Glutamatergic neuron (in vitro differentiated cells): ENCODE measurements at regions not wholly inside any gene's neighbourhood (a gene's known extent, or its start where the extent isn't known, plus 50 kb on each side); places are given as distances from the start of the nearest gene placed in this dataset.
A peak's percentile ranks its signal among the peaks of the same experiment; 100 is the strongest.

Experiments
- DNase-seq: peaks from one replicate; pipeline ENCODE4 v3.0.0; 2022
- H3K27ac Mint-ChIP-seq: one replicate; pipeline ENCODE4 v1.8.0; 2020; ENCODE audit warnings: mild to moderate bottlenecking, mixed read lengths, inconsistent platforms; ENCODE audit not compliant: unreplicated experiment
- H3K27me3 Mint-ChIP-seq: one replicate; pipeline ENCODE4 v1.8.0; 2020; ENCODE audit warnings: mild to moderate bottlenecking, moderate library complexity, mixed read lengths, inconsistent platforms; ENCODE audit not compliant: unreplicated experiment
- H3K36me3 Mint-ChIP-seq: one replicate; pipeline ENCODE4 v1.8.0; 2020; ENCODE audit warnings: mild to moderate bottlenecking, mixed read lengths, inconsistent platforms; ENCODE audit not compliant: unreplicated experiment
- H3K4me1 Mint-ChIP-seq: one replicate; pipeline ENCODE4 v1.8.0; 2020; ENCODE audit warnings: mild to moderate bottlenecking, low read depth, mixed read lengths, inconsistent platforms; ENCODE audit not compliant: unreplicated experiment
- H3K4me3 Mint-ChIP-seq: one replicate; pipeline ENCODE4 v1.8.0; 2020; ENCODE audit warnings: mild to moderate bottlenecking, mixed read lengths, inconsistent platforms; ENCODE audit not compliant: unreplicated experiment
- H3K9me3 Mint-ChIP-seq: one replicate; pipeline ENCODE4 v1.8.0; 2020; ENCODE audit warnings: mild to moderate bottlenecking, moderate library complexity, mixed read lengths, inconsistent platforms; ENCODE audit not compliant: unreplicated experiment
- TF ChIP-seq, protein P1 (sequence below): fragments of 200-600 bp; sonication (generic); IDR thresholded peaks from one replicate; pipeline ENCODE4 v1.5.0; 2021; ENCODE audit not compliant: partially characterized antibody, unreplicated experiment

DNA sequence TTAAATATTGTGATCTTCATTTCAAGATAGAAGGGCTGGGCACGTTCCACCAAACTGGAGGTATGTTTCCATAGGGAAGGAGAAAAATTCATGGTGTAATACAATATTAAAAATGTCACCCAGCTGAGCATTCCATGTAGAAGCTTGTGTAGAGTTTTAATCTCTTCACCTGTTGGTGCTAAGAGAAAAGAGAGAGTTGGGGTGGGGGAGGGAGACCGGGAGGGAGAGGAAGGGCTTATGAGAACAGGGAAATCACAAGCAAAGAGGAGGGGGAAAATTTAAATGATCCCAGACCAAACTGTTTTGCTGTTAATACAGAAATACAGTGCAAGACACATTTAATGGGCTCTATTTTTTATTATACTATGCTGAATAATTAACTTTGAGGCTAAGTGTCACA is 345.8 kb downstream of the ZNF536 start:
- Mint-ChIP-seq H3K27me3 (peaks cover 7% of the 10 kb centered on the region), H3K4me1 (peaks cover 13% of the 10 kb centered on the region), H3K36me3 (no peaks in the 10 kb centered on the region), H3K9me3 (peaks cover 2% of the 10 kb centered on the region), H3K4me3 (no peak overlapping the region), H3K27ac (no peak overlapping the region)
- DNase-seq, result no peak
- TF ChIP-seq, protein P1, sequence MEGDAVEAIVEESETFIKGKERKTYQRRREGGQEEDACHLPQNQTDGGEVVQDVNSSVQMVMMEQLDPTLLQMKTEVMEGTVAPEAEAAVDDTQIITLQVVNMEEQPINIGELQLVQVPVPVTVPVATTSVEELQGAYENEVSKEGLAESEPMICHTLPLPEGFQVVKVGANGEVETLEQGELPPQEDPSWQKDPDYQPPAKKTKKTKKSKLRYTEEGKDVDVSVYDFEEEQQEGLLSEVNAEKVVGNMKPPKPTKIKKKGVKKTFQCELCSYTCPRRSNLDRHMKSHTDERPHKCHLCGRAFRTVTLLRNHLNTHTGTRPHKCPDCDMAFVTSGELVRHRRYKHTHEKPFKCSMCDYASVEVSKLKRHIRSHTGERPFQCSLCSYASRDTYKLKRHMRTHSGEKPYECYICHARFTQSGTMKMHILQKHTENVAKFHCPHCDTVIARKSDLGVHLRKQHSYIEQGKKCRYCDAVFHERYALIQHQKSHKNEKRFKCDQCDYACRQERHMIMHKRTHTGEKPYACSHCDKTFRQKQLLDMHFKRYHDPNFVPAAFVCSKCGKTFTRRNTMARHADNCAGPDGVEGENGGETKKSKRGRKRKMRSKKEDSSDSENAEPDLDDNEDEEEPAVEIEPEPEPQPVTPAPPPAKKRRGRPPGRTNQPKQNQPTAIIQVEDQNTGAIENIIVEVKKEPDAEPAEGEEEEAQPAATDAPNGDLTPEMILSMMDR, result no peak

DNA sequence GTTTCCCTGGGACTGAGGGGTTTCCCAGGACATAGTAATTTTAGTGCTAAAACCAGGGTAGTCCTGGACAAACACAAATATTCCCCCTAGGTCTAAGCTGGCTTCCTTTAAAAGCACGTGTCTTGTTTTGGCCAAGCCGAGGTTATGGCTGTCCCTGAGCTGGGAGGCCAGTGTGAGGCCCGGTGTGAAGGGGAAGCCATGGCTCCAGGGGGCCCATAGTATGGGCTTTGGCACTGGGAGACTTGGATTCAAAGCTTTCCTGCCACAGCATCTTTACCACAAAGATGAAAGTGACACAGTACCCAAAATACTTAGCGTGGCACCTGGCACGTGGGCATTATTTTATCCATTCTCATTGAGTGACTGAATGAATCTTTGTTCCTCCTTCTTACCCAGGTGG is 345.2 kb downstream of the ZNF536 start:
- TF ChIP-seq, protein P1, result no peak
- Mint-ChIP-seq H3K4me1 (peaks cover 11% of the 10 kb centered on the region), H3K36me3 (no peaks in the 10 kb centered on the region), H3K27ac (no peak overlapping the region), H3K9me3 (peaks cover 2% of the 10 kb centered on the region), H3K27me3 (peaks cover 5% of the 10 kb centered on the region), H3K4me3 (no peak overlapping the region)
- DNase-seq, result no peak

DNA sequence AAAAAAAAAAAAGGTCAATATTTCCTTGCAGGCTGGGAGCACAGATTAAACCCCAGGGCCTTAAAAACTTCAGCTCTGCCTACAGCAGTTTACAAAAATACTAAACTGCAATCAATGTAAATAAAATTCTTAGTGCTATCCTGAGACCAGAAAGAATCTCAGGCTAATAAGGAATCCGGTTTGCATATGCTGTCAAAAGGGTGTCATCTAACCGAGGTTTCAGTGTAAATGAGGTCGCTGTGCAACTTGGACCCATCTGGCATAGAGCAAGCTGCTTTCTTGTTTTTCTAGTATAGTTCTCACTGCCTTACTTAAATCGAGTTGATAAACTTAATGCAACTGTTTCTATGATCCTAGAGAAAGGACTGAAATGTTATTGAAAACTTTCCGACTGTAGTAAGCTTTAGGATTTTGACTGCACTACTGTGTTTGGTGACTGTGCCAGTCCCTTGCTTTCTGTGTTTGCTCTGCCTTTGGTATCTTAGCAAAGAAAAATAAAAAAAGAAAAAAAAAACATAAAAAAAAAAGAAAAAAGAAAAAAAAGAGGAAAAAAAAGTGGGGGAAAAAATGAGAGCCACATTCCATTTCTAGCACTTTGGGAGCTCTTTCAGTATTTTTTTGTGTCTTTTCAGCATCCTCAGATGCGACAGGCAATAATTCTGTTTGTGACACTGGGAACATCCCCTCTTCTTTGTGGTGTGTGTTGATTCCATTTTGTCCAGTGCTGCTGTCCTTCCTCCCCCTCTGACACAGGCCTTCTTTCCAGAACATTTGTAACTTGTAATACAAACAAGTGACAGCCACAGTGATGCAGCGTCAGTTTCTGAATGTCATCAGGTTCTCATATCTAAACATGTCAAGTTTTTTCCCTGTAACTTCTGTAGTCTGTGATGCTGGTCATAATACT is 340.5 kb downstream of the ZNF536 start:
- TF ChIP-seq, protein P1, result no peak
- Mint-ChIP-seq H3K4me3 (peak overlapping the region; percentile 62), H3K27me3 (peaks cover 4% of the 10 kb centered on the region), H3K36me3 (no peaks in the 10 kb centered on the region), H3K27ac (peak overlapping the region; percentile 86), H3K4me1 (peaks cover 28% of the 10 kb centered on the region), H3K9me3 (peaks cover 6% of the 10 kb centered on the region)
- DNase-seq, result no peak

DNA sequence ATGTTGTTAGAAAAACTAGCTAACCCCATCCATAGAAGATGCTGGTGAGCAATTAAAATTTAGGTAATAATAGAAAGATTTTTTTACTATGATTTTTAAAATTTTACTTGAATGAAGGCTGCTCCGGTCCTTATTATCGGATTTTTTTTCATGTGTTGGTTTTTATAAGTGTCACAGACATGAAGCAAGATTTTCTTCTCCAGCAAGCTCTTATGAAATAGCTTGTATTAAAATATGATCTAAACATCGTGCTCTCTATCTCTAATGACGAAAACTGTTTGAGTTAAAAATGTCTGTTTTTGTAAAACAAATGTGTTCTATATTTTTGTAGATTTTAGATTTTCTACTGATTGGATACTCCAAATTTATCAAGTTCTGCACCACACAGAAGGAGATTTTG is 339.6 kb downstream of the ZNF536 start:
- Mint-ChIP-seq H3K4me1 (peaks cover 28% of the 10 kb centered on the region), H3K4me3 (peak overlapping the region; percentile 62), H3K9me3 (peaks cover 6% of the 10 kb centered on the region), H3K36me3 (no peaks in the 10 kb centered on the region), H3K27ac (peak overlapping the region; percentile 86), H3K27me3 (peaks cover 4% of the 10 kb centered on the region)
- TF ChIP-seq, protein P1, result no peak
- DNase-seq, result no peak

DNA sequence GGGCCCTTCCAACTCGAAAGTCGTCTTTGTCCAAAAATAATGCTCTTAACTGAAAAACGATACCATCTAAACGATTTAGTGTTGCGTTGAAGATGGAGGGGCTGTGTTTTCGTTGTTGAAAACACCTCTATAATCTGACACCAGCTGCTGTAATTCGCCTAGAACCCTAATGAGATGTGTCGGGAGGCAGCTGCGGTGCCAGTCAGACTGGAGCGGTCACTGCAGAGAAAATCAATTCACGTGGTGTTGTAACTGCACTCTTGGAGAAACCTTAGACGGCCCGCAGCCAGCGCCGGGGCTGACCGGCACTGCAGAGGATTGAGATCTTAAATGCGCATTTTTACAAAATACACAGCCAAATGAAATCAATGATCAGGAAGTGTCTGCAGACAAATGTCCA is 339.1 kb downstream of the ZNF536 start:
- Mint-ChIP-seq H3K4me3 (peak overlapping the region; percentile 81), H3K36me3 (no peaks in the 10 kb centered on the region), H3K27me3 (peaks cover 4% of the 10 kb centered on the region), H3K27ac (peak overlapping the region; percentile 96), H3K9me3 (peaks cover 6% of the 10 kb centered on the region), H3K4me1 (peaks cover 28% of the 10 kb centered on the region)
- TF ChIP-seq, protein P1, result no peak
- DNase-seq, result peak; percentile 80
